GM12873 (cell line): ENCODE measurements at regions not wholly inside any gene's neighbourhood (a gene's known extent, or its start where the extent isn't known, plus 50 kb on each side); places are given as distances from the start of the nearest gene placed in this dataset.

Source experiments
- TF ChIP-seq, protein P1 (sequence below): IDR thresholded peaks from 2 replicates; pipeline ENCODE4 v1.5.1; 2012; ENCODE audit warnings: low read depth, mild to moderate bottlenecking, moderate library complexity, low read length, control low read depth; ENCODE audit not compliant: insufficient read depth; ENCODE audit errors: missing control alignments

DNA sequence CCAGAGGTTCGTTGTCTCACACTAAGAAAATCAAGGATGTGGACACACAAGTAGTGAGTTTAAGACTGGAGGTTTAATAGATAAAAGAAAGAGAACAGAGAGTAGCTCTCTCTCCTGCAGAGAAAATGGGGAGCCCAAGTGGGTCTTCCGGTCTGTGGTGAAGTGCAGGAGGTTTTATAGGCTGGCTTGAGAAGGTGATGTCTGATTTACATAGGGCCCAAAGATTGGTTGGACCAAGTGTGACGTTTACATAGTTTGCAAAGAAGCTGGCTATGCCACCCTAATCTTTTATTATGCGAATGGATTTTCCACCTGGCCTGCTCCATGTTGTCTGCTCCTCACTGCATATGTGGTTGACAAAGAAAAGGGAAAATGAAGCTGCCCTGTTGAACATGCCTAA is 430.4 kb upstream of the TRIB2 start:
- TF ChIP-seq, protein P1, sequence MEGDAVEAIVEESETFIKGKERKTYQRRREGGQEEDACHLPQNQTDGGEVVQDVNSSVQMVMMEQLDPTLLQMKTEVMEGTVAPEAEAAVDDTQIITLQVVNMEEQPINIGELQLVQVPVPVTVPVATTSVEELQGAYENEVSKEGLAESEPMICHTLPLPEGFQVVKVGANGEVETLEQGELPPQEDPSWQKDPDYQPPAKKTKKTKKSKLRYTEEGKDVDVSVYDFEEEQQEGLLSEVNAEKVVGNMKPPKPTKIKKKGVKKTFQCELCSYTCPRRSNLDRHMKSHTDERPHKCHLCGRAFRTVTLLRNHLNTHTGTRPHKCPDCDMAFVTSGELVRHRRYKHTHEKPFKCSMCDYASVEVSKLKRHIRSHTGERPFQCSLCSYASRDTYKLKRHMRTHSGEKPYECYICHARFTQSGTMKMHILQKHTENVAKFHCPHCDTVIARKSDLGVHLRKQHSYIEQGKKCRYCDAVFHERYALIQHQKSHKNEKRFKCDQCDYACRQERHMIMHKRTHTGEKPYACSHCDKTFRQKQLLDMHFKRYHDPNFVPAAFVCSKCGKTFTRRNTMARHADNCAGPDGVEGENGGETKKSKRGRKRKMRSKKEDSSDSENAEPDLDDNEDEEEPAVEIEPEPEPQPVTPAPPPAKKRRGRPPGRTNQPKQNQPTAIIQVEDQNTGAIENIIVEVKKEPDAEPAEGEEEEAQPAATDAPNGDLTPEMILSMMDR: no peak

DNA sequence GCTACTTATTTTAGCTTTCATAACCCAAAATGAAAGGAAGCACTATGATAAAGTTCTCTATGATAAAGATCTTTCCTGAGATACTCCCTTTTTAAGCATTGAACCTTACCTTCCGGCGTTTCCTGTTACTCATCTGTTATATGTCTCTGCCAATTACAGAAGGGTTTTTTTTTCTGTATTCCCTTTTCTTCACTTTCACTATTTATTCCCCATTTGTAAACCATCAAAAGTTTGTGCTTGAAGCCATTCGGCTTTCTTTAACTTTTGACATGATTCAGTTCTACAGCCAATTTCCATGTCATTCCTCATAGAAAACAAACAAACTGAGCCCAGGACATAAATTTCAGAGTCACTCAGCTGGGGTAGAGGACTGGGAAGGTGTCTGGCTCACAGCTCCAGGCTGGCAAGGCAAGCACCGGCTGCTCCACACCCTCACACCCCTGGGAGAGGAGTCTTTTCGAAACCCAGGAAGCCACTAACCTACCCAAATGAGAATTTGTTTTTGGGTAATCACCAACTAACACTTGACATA is 429.4 kb upstream of the TRIB2 start:
- TF ChIP-seq, protein P1: no peak

- TF ChIP-seq, protein P1: no peak
These were observed 428.7 kb upstream of the TRIB2 start for GRCh38 chr2:12288048-12288447.

- TF ChIP-seq, protein P1: no peak
These were observed 427.5 kb upstream of the TRIB2 start for GRCh38 chr2:12289120-12289802.

GRCh38 chr2:12291303-12291702 is 425.4 kb upstream of the TRIB2 start:
- TF ChIP-seq, protein P1: no peak

DNA sequence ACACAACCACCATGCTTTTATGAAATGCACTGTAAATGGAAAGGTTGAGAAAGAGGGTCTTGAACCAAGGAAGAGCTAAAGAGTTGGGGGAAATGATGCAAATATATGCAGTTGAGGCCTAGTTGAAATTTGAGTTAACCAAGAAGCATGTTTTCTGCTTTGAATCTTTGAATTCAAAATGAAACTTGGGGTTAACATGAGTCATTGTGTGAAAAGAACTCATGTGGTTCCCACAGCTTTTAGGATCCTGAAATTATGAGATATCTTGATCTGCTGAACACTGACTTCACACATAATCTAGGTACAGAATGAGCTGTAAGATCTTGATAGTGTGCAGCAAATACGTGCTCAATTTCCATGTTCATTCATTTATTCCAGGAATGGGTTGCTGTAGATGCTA is 422.9 kb upstream of the TRIB2 start:
- TF ChIP-seq, protein P1: no peak

- TF ChIP-seq, protein P1: no peak
These were observed 420.7 kb upstream of the TRIB2 start for GRCh38 chr2:12295856-12296519.
